B cell (primary cell): ENCODE measurements at regions not wholly inside any gene's neighbourhood (a gene's known extent, or its start where the extent isn't known, plus 50 kb on each side); places are given as distances from the start of the nearest gene placed in this dataset.

ENCODE experiments used
- ATAC-seq: fragments of 200-7000 bp; cut with Tn5 transposase; one replicate; pipeline ENCODE4 v1.10.0; 2021; ENCODE audit warnings: low read depth, mild to moderate bottlenecking, moderate number of reproducible peaks, moderate library complexity
- CTCF ChIA-PET: fragments of 350-600 bp; sonication (Branson Sonifier 250); formaldehyde crosslinking; loops from one replicate; lab custom pipeline; 2021; ENCODE audit warnings: antibody characterized with exemption, inconsistent platforms; lab: Charles Lee
- POLR2A ChIA-PET: fragments of 350-600 bp; sonication (Branson Sonifier 250); formaldehyde crosslinking; loops from one replicate; lab custom pipeline; 2021; ENCODE audit warnings: antibody characterized with exemption; lab: Charles Lee
- DNase-seq: peaks from one replicate; pipeline ENCODE4 v3.0.0; 2013
- H2AFZ ChIP-seq: 2 replicates; pipeline ENCODE4 v1.6.1; 2012; ENCODE audit warnings: mild to moderate bottlenecking, low read depth, low read length; ENCODE audit not compliant: insufficient read depth, poor library complexity, severe bottlenecking
- H3K27ac ChIP-seq, 2 donors: 1 replicate in 1 of 2; 2 replicates in 1 of 2; pipeline ENCODE4 v1.5.1; 2012 to 2013; ENCODE audit warnings: low read length in 2 of 2, mild to moderate bottlenecking in 2 of 2, moderate library complexity in 1 of 2
- H3K27me3 ChIP-seq, 4 experiments: fragments of 200-600 bp in 1 of 4; sonication (generic) in 1 of 4; replicated peaks in 1 of 4; 1 replicate in 2 of 4; 2 replicates in 2 of 4; pipeline versions ENCODE4 v1.6.1 to v1.7.0; 2013 to 2016; ENCODE audit warnings: low read length in 3 of 4, mild to moderate bottlenecking in 2 of 4, mixed read lengths in 1 of 4, moderate library complexity in 1 of 4; ENCODE audit not compliant: insufficient read depth in 4 of 4, control insufficient read depth in 3 of 4; ENCODE audit errors: control extremely low read depth in 1 of 4
- H3K36me3 ChIP-seq, 2 experiments: replicated peaks in 1 of 2; 1 replicate in 1 of 2; 2 replicates in 1 of 2; pipeline versions ENCODE4 v1.6.1 to v1.7.1; 2013; ENCODE audit warnings: low read length in 1 of 2; ENCODE audit not compliant: insufficient read depth in 2 of 2, control insufficient read depth in 1 of 2; ENCODE audit errors: control extremely low read depth in 1 of 2, extremely low read depth in 1 of 2
- H3K4me1 ChIP-seq, 2 donors: fragments of 200-600 bp in 1 of 2; sonication (generic) in 1 of 2; 1 replicate in 1 of 2; 2 replicates in 1 of 2; pipeline versions ENCODE4 v1.5.1 to v1.6.1; 2013 to 2017; ENCODE audit warnings: low read length in 2 of 2; ENCODE audit not compliant: control insufficient read depth in 2 of 2, insufficient read depth in 2 of 2
- H3K4me2 ChIP-seq: replicated peaks from 2 replicates; pipeline ENCODE3; 2012; ENCODE audit warnings: mild to moderate bottlenecking, low read depth, low read length; ENCODE audit not compliant: poor library complexity, severe bottlenecking
- H3K4me3 ChIP-seq, 5 experiments: fragments of 200-600 bp in 1 of 5; sonication (generic) in 1 of 5; 1 replicate in 3 of 5; 2 replicates in 2 of 5; pipeline versions ENCODE4 v1.5.1 to v1.7.0; 2011 to 2016; ENCODE audit warnings: low read length in 4 of 5, mild to moderate bottlenecking in 4 of 5, low read depth in 2 of 5, control low read depth in 1 of 5, moderate library complexity in 1 of 5; ENCODE audit not compliant: insufficient read depth in 1 of 5; ENCODE audit errors: control extremely low read depth in 1 of 5, extremely low read depth in 1 of 5
- H3K79me2 ChIP-seq: fragments of 200-600 bp; sonication (generic); one replicate; pipeline ENCODE4 v1.6.0; 2016; ENCODE audit warnings: low read length; ENCODE audit not compliant: control insufficient read depth, insufficient read depth
- H3K9ac ChIP-seq: fragments of 200-600 bp; sonication (generic); 2 replicates; pipeline ENCODE4 v1.6.1; 2017; ENCODE audit warnings: mild to moderate bottlenecking, low read length, moderate library complexity
- H3K9me3 ChIP-seq, 3 donors: one replicate each; pipeline versions ENCODE4 v1.6.1 to v1.7.1; 2013; ENCODE audit warnings: low read length in 2 of 3; ENCODE audit not compliant: control insufficient read depth in 2 of 3, insufficient read depth in 1 of 3; ENCODE audit errors: control extremely low read depth in 1 of 3
- H4K20me1 ChIP-seq: 2 replicates; pipeline ENCODE4 v1.6.0; 2012; ENCODE audit warnings: mild to moderate bottlenecking, low read length; ENCODE audit not compliant: insufficient read depth, control insufficient read depth, poor library complexity, severe bottlenecking
- H3K27ac Mint-ChIP-seq: one replicate; pipeline ENCODE4 v1.8.0; 2021; ENCODE audit warnings: mixed read lengths
- H3K27me3 Mint-ChIP-seq: one replicate; pipeline ENCODE4 v1.8.0; 2021; ENCODE audit warnings: mixed read lengths
- H3K4me1 Mint-ChIP-seq: one replicate; pipeline ENCODE4 v1.8.0; 2021; ENCODE audit warnings: mixed read lengths
- H3K4me3 Mint-ChIP-seq: one replicate; pipeline ENCODE4 v1.8.0; 2021; ENCODE audit warnings: mixed read lengths
- H3K9me3 Mint-ChIP-seq: one replicate; pipeline ENCODE4 v1.8.0; 2022; ENCODE audit warnings: mixed read lengths; ENCODE audit not compliant: insufficient read depth
- EZH2 ChIP-seq: IDR thresholded peaks from 2 replicates; pipeline ENCODE4 v1.6.1; 2012; ENCODE audit warnings: borderline replicate concordance, low read depth, mild to moderate bottlenecking, moderate library complexity, low read length; ENCODE audit not compliant: insufficient read depth, poor library complexity, severe bottlenecking
- WGBS: methylation state at CpG from one replicate; pipeline ENCODE4 v1.1.5; 2013; ENCODE audit warnings: missing lambda C conversion rate; ENCODE audit not compliant: insufficient coverage; 5-methylcytosine and 5-hydroxymethylcytosine counted together
- intact Hi-C: fragments of 100-400 bp; cut with micrococcal nuclease; formaldehyde crosslinking; loops from one replicate; pipeline ENCODE4 v1.10.0; 2022
- TF ChIP-seq, protein P1 (sequence below): fragments of 200-600 bp; IDR thresholded peaks from one replicate; pipeline ENCODE4 v1.8.0; 2022; ENCODE audit warnings: antibody characterized with exemption, mild to moderate bottlenecking

DNA sequence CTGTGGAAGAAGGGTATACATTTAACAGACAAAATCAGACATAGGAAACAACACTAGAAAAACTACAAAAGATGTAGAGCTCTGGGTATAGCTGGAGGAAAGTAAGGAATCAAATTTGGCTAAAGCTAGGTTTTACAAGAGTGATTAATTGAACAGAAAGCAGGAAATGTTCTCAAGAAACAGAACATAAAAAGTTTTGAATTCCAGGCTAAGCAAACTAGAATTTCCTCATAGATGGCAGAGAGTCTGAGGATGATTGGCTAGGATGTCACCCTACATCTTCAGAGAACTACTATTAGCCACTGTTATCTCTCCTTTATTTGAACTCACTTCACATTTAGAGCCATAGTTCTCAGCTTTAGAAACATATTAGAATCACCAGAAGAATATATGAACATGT is 502.1 kb upstream of the PAPPA start:
- Mint-ChIP-seq H3K4me1 (no peaks in the 10 kb centered on the region), H3K4me3 (no peak overlapping the region), H3K27me3 (no peaks in the 10 kb centered on the region), H3K9me3 (no peaks in the 10 kb centered on the region), H3K27ac (no peak overlapping the region)
- CTCF ChIA-PET, result no interaction called here
- no peaks in the 10 kb centered on the region for H4K20me1 ChIP-seq
- ATAC-seq (no peak), DNase-seq (no peak)
- TF ChIP-seq, protein P1, sequence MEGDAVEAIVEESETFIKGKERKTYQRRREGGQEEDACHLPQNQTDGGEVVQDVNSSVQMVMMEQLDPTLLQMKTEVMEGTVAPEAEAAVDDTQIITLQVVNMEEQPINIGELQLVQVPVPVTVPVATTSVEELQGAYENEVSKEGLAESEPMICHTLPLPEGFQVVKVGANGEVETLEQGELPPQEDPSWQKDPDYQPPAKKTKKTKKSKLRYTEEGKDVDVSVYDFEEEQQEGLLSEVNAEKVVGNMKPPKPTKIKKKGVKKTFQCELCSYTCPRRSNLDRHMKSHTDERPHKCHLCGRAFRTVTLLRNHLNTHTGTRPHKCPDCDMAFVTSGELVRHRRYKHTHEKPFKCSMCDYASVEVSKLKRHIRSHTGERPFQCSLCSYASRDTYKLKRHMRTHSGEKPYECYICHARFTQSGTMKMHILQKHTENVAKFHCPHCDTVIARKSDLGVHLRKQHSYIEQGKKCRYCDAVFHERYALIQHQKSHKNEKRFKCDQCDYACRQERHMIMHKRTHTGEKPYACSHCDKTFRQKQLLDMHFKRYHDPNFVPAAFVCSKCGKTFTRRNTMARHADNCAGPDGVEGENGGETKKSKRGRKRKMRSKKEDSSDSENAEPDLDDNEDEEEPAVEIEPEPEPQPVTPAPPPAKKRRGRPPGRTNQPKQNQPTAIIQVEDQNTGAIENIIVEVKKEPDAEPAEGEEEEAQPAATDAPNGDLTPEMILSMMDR, result no peak
- no peak for TF ChIP-seq EZH2
- H2AFZ ChIP-seq, result no peak overlapping the region
- H3K4me3 ChIP-seq, result no peak overlapping the region
- H3K9ac ChIP-seq, result no peak overlapping the region
- H3K4me2 ChIP-seq, result no peak overlapping the region
- H3K9me3 ChIP-seq, result no peaks in the 10 kb centered on the region
- H3K79me2 ChIP-seq, result no peaks in the 10 kb centered on the region
- POLR2A ChIA-PET, result no interaction called here
- no peaks in the 10 kb centered on the region for H3K36me3 ChIP-seq
- H3K27ac ChIP-seq, result no peak overlapping the region
- no peaks in the 10 kb centered on the region for H3K4me1 ChIP-seq
- H3K27me3 ChIP-seq, result no peaks in the 10 kb centered on the region
- intact Hi-C loops, result no loop called here

DNA sequence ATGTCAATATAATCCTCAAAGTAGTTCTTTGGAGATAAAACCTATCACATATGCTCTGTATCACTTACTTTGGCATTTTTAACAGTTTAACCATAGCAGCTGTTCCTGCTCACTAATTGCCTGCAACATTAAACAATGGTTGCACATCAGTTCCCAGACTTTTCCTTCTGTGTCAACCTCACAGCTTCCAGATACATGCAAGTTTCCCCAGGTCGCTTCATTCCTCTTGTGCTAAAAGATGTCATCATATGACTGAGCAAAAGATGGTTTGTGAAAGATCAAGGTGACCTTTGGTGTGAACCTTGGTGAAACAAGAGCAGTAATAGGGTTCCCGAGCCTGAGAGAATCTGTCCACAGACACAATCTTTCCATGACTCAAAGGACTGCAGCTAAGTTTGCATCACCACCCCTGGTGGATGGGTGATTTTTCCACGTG is 500.4 kb upstream of the PAPPA start:
- Histone ChIP-seq H3K4me1 (no peaks in the 10 kb centered on the region), H4K20me1 (no peaks in the 10 kb centered on the region), H3K79me2 (no peaks in the 10 kb centered on the region), H3K4me3 (no peak overlapping the region), H3K27ac (no peak overlapping the region), H3K36me3 (no peaks in the 10 kb centered on the region), H3K27me3 (no peaks in the 10 kb centered on the region), H3K9me3 (no peaks in the 10 kb centered on the region), H2AFZ (no peak overlapping the region), H3K4me2 (no peak overlapping the region), H3K9ac (no peak overlapping the region)
- POLR2A ChIA-PET, result no interaction called here
- H3K9me3 Mint-ChIP-seq, result no peaks in the 10 kb centered on the region
- ATAC-seq, result no peak
- TF ChIP-seq, protein P1, result no peak
- TF ChIP-seq EZH2, result no peak
- WGBS, result no CpG with 5 or more reads among the region's 3 CpGs
- intact Hi-C loops, result no loop called here
- H3K27me3 Mint-ChIP-seq, result no peaks in the 10 kb centered on the region
- no peak overlapping the region for H3K27ac Mint-ChIP-seq
- H3K4me1 Mint-ChIP-seq, result no peaks in the 10 kb centered on the region
- no peak overlapping the region for H3K4me3 Mint-ChIP-seq
- CTCF ChIA-PET, result no interaction called here
- no peak for DNase-seq
